H1 (cell line): ENCODE measurements at regions not wholly inside any gene's neighbourhood (a gene's known extent, or its start where the extent isn't known, plus 50 kb on each side); places are given as distances from the start of the nearest gene placed in this dataset.

ENCODE experiments used
- CTCF ChIA-PET: fragments of 300-600 bp; sonication (Branson Sonifier 250); formaldehyde crosslinking; loops from one replicate; lab custom pipeline; 2021; ENCODE audit not compliant: partially characterized antibody; lab: Charles Lee
- POLR2A ChIA-PET: fragments of 300-600 bp; sonication (Branson Sonifier 250); formaldehyde crosslinking; loops from one replicate; lab custom pipeline; 2021; ENCODE audit warnings: inconsistent platforms; ENCODE audit not compliant: partially characterized antibody; lab: Charles Lee
- DNase-seq, 2 experiments: peaks; one replicate each; pipeline versions ENCODE4 v3.0.0 to v3.0.0-alpha.2; 2010 to 2022; ENCODE audit warnings: low spot score in 2 of 2, low read depth in 1 of 2, mixed read lengths in 1 of 2
- FAIRE-seq: peaks from 2 replicates; lab custom pipeline; 2011; peaks lifted over from hg19 to GRCh38; lab: Jason Lieb, UNC
- H2AFZ ChIP-seq: 2 replicates; pipeline ENCODE4 v1.8.1; 2012; ENCODE audit warnings: low read length, inconsistent platforms
- H2AK5ac ChIP-seq: 2 replicates; pipeline ENCODE4 v1.6.1; 2013; ENCODE audit warnings: low read depth, low read length
- H2BK120ac ChIP-seq: replicated peaks from 2 replicates; pipeline ENCODE3; 2013; ENCODE audit warnings: low read depth, low read length, inconsistent platforms
- H2BK12ac ChIP-seq: 2 replicates; pipeline ENCODE4 v1.6.1; 2013; ENCODE audit warnings: low read depth, low read length
- H2BK15ac ChIP-seq: 2 replicates; pipeline ENCODE4 v1.6.1; 2013; ENCODE audit warnings: low read length
- H2BK20ac ChIP-seq: 2 replicates; pipeline ENCODE4 v1.6.1; 2013; ENCODE audit warnings: low read length
- H2BK5ac ChIP-seq: 2 replicates; pipeline ENCODE4 v1.6.1; 2013; ENCODE audit warnings: low read depth, low read length
- H3K14ac ChIP-seq: 2 replicates; pipeline ENCODE4 v1.6.1; 2013; ENCODE audit warnings: inconsistent platforms; ENCODE audit not compliant: insufficient read length
- H3K18ac ChIP-seq: 2 replicates; pipeline ENCODE4 v1.6.1; 2013; ENCODE audit warnings: low read length; ENCODE audit errors: extremely low read depth
- H3K23ac ChIP-seq: 2 replicates; pipeline ENCODE4 v1.6.1; 2013; ENCODE audit warnings: inconsistent platforms; ENCODE audit not compliant: insufficient read length
- H3K23me2 ChIP-seq: 2 replicates; pipeline ENCODE4 v1.6.1; 2013; ENCODE audit warnings: low read depth, low read length
- H3K27ac ChIP-seq: 2 replicates; pipeline ENCODE4 v1.6.1; 2011; ENCODE audit warnings: low read depth, low read length, inconsistent platforms
- H3K27me3 ChIP-seq, 4 experiments: replicated peaks in 1 of 4; 1 replicate in 1 of 4; 2 replicates in 3 of 4; pipeline versions ENCODE4 v1.6.1 to v1.8.1; 2011 to 2013; ENCODE audit warnings: low read length in 3 of 4, mild to moderate bottlenecking in 3 of 4, inconsistent platforms in 2 of 4, mixed read lengths in 2 of 4, moderate library complexity in 1 of 4; ENCODE audit not compliant: control insufficient read depth in 3 of 4, insufficient read depth in 3 of 4; ENCODE audit errors: extremely low read depth in 1 of 4
- H3K36me3 ChIP-seq, 4 experiments: 2 replicates each; pipeline versions ENCODE4 v1.6.1 to v1.8.1; 2011 to 2013; ENCODE audit warnings: mild to moderate bottlenecking in 4 of 4, low read length in 3 of 4, moderate library complexity in 2 of 4, control low read depth in 1 of 4, inconsistent platforms in 1 of 4; ENCODE audit not compliant: insufficient read depth in 4 of 4, control insufficient read depth in 2 of 4
- H3K4ac ChIP-seq: replicated peaks from 2 replicates; pipeline ENCODE3; 2013; ENCODE audit warnings: low read length, low read depth, mixed read lengths, inconsistent platforms; ENCODE audit not compliant: insufficient read length
- H3K4me1 ChIP-seq, 4 experiments: replicated peaks in 1 of 4; 1 replicate in 1 of 4; 2 replicates in 3 of 4; pipeline versions ENCODE4 v1.6.1 to v1.8.1; 2011 to 2013; ENCODE audit warnings: low read length in 3 of 4, inconsistent platforms in 2 of 4, mixed read lengths in 1 of 4; ENCODE audit not compliant: insufficient read depth in 4 of 4, control insufficient read depth in 3 of 4
- H3K4me2 ChIP-seq, 2 experiments: 2 replicates each; pipeline versions ENCODE4 v1.6.1 to v1.8.1; 2011 to 2013; ENCODE audit warnings: low read depth in 2 of 2, low read length in 2 of 2, control low read depth in 1 of 2, inconsistent platforms in 1 of 2, mild to moderate bottlenecking in 1 of 2; ENCODE audit not compliant: insufficient read depth in 1 of 2
- H3K4me3 ChIP-seq, 4 experiments: fragments of 200-600, 300-600 bp in 1 of 4; sonication (generic), shearing (Covaris generic), sonication (Bioruptor Twin) in 1 of 4; 2 replicates each; pipeline versions ENCODE4 v1.5.1 to v1.8.1; 2011 to 2016; ENCODE audit warnings: low read length in 4 of 4, low read depth in 3 of 4, control low read depth in 2 of 4, inconsistent platforms in 2 of 4, mild to moderate bottlenecking in 2 of 4, mixed read lengths in 1 of 4, moderate library complexity in 1 of 4; ENCODE audit not compliant: insufficient read depth in 2 of 4; ENCODE audit errors: extremely low read depth in 1 of 4
- H3K56ac ChIP-seq: replicated peaks from 2 replicates; pipeline ENCODE3; 2013; ENCODE audit warnings: low read depth, mild to moderate bottlenecking, mixed read lengths, low read length, inconsistent platforms; ENCODE audit not compliant: insufficient read length
- H3K79me1 ChIP-seq: 2 replicates; pipeline ENCODE4 v1.6.1; 2013; ENCODE audit warnings: low read depth, low read length, control low read depth
- H3K79me2 ChIP-seq, 2 experiments: 2 replicates each; pipeline versions ENCODE4 v1.6.1 to v1.8.1; 2012 to 2013; ENCODE audit warnings: low read length in 2 of 2, mild to moderate bottlenecking in 2 of 2, inconsistent platforms in 1 of 2; ENCODE audit not compliant: insufficient read depth in 2 of 2, control insufficient read depth in 1 of 2
- H3K9ac ChIP-seq, 4 experiments: replicated peaks in 1 of 4; 1 replicate in 1 of 4; 2 replicates in 3 of 4; pipeline versions ENCODE4 v1.6.1 to v1.8.1; 2011 to 2013; ENCODE audit warnings: low read depth in 3 of 4, low read length in 3 of 4, control low read depth in 2 of 4, mild to moderate bottlenecking in 2 of 4, moderate library complexity in 2 of 4, inconsistent platforms in 1 of 4; ENCODE audit errors: extremely low read depth in 1 of 4
- H3K9me3 ChIP-seq, 2 experiments: 2 replicates each; pipeline versions ENCODE4 v1.6.1 to v1.8.1; 2012 to 2013; ENCODE audit warnings: mild to moderate bottlenecking in 2 of 2, moderate library complexity in 2 of 2, control low read depth in 1 of 2, inconsistent platforms in 1 of 2, low read depth in 1 of 2, low read length in 1 of 2, mixed read lengths in 1 of 2; ENCODE audit not compliant: insufficient read depth in 2 of 2
- H4K20me1 ChIP-seq, 2 experiments: replicated peaks in 1 of 2; 2 replicates each; pipeline versions ENCODE3 to v1.8.1; 2011 to 2013; ENCODE audit warnings: inconsistent platforms in 2 of 2, low read length in 2 of 2, mild to moderate bottlenecking in 1 of 2; ENCODE audit not compliant: insufficient read depth in 2 of 2, control insufficient read depth in 1 of 2
- H4K5ac ChIP-seq: 2 replicates; pipeline ENCODE4 v1.6.1; 2013; ENCODE audit warnings: low read length, low read depth, mixed read lengths, inconsistent platforms; ENCODE audit not compliant: insufficient read length
- H4K8ac ChIP-seq: 2 replicates; pipeline ENCODE4 v1.8.0; 2013; ENCODE audit warnings: mild to moderate bottlenecking, moderate library complexity, low read length, inconsistent platforms; ENCODE audit not compliant: insufficient read depth; ENCODE audit errors: extremely low read depth
- H4K91ac ChIP-seq: replicated peaks from 2 replicates; pipeline ENCODE3; 2013; ENCODE audit warnings: low read length, mixed read lengths, inconsistent platforms; ENCODE audit not compliant: insufficient read length
- CTBP2 ChIP-seq: IDR thresholded peaks from 2 replicates; pipeline ENCODE4 v1.7.0; 2011; ENCODE audit warnings: borderline replicate concordance, mild to moderate bottlenecking, moderate library complexity, mixed read lengths, low read length; ENCODE audit not compliant: insufficient read depth, insufficient read length
- EGR1 ChIP-seq: IDR thresholded peaks from 2 replicates; pipeline ENCODE4 v1.6.1; 2011; ENCODE audit warnings: low read depth, low read length, borderline replicate concordance
- GTF2F1 ChIP-seq: IDR thresholded peaks from 2 replicates; pipeline ENCODE4 v1.6.1; 2012; ENCODE audit warnings: low read depth, low read length, improper control_type of control experiment, borderline replicate concordance
- KDM1A ChIP-seq: fragments of 200-600, 300-600 bp; sonication (generic); IDR thresholded peaks from 2 replicates; pipeline ENCODE4 v1.7.1; 2016; ENCODE audit warnings: mild to moderate bottlenecking, low read length, borderline replicate concordance
- POLR2A ChIP-seq, 2 experiments: IDR thresholded peaks; 1 replicate in 1 of 2; 2 replicates in 1 of 2; pipeline ENCODE4 v1.6.1; 2011; ENCODE audit warnings: low read depth in 2 of 2, low read length in 2 of 2, mild to moderate bottlenecking in 2 of 2; ENCODE audit errors: control extremely low read depth in 1 of 2
- POU5F1 ChIP-seq: IDR thresholded peaks from 2 replicates; pipeline ENCODE4 v1.6.1; 2011; ENCODE audit warnings: low read depth, mild to moderate bottlenecking, low read length, moderate library complexity
- RAD21 ChIP-seq, 2 experiments: IDR thresholded peaks in 1 of 2; conservative IDR thresholded peaks in 1 of 2; 2 replicates each; pipeline ENCODE4 v1.6.1; 2011; ENCODE audit warnings: low read depth in 2 of 2, low read length in 2 of 2, improper control_type of control experiment in 1 of 2, inconsistent platforms in 1 of 2, mild to moderate bottlenecking in 1 of 2, moderate library complexity in 1 of 2
- RBBP5 ChIP-seq: IDR thresholded peaks from 2 replicates; pipeline ENCODE4 v1.7.1; 2012; ENCODE audit warnings: low read depth, mild to moderate bottlenecking, inconsistent platforms, low read length, moderate library complexity, borderline replicate concordance
- RNF2 ChIP-seq: fragments of 200-900, 300-1000 bp; sonication (generic); IDR thresholded peaks from 2 replicates; pipeline ENCODE4 v1.7.1; 2016; ENCODE audit warnings: borderline replicate concordance, low read depth, mild to moderate bottlenecking, antibody characterized with exemption, low read length; ENCODE audit not compliant: poor library complexity, severe bottlenecking; ENCODE audit errors: missing control alignments
- SAP30 ChIP-seq: fragments of 300-600 bp; sonication (generic); IDR thresholded peaks from 2 replicates; pipeline ENCODE4 v1.7.1; 2012; ENCODE audit warnings: low read length, moderate library complexity, mild to moderate bottlenecking, inconsistent platforms; ENCODE audit not compliant: insufficient read depth, insufficient replicate concordance
- SIX5 ChIP-seq: IDR thresholded peaks from 2 replicates; pipeline ENCODE4 v1.6.1; 2011; ENCODE audit warnings: mild to moderate bottlenecking, low read depth, low read length
- SP1 ChIP-seq: IDR thresholded peaks from 2 replicates; pipeline ENCODE4 v1.6.1; 2011; ENCODE audit warnings: low read depth, low read length
- WGBS, 2 experiments: shearing (Covaris generic) in 1 of 2; methylation state at CpG; one replicate each; pipeline versions ENCODE4 v1.1.6 to v1.1.7; 2013 to 2015; ENCODE audit warnings: low lambda C conversion rate in 2 of 2, mixed read lengths in 2 of 2, inconsistent platforms in 1 of 2, low coverage in 1 of 2, missing lambda C conversion rate in 1 of 2; ENCODE audit not compliant: insufficient replicate concordance in 2 of 2, insufficient coverage in 1 of 2, insufficient read length in 1 of 2; ENCODE audit errors: extremely low coverage in 1 of 2, missing lambda C conversion rate in 1 of 2; 5-methylcytosine and 5-hydroxymethylcytosine counted together
- TF ChIP-seq, protein P1 (sequence below): IDR thresholded peaks from 2 replicates; pipeline ENCODE4 v1.6.1; 2012; ENCODE audit warnings: low read length, inconsistent platforms

- H3K79me2 ChIP-seq = no peaks in the 10 kb centered on the region
- no peak overlapping the region for H3K4me2 ChIP-seq
- no peak overlapping the region for H3K56ac ChIP-seq
- no peak overlapping the region for H3K14ac ChIP-seq
- no peak overlapping the region for H2BK20ac ChIP-seq
- H2BK120ac ChIP-seq = no peak overlapping the region
- no peaks in the 10 kb centered on the region for H3K9me3 ChIP-seq
- H2BK15ac ChIP-seq = no peak overlapping the region
- no peak overlapping the region for H3K9ac ChIP-seq
- H2BK5ac ChIP-seq = no peak overlapping the region
- DNase-seq (no peak), FAIRE-seq (no peak)
- 90% methylated on average over 4 of the region's 4 CpGs; no CpG with 5 or more reads in 1 of the 2 experiments for WGBS, 2 experiments
- H4K20me1 ChIP-seq = no peaks in the 10 kb centered on the region
- H2AK5ac ChIP-seq = no peak overlapping the region
- H3K79me1 ChIP-seq = no peaks in the 10 kb centered on the region
- CTCF ChIA-PET = no interaction called here
- no peak overlapping the region for H3K27ac ChIP-seq
- no peak overlapping the region for H2BK12ac ChIP-seq
- no peaks in the 10 kb centered on the region for H3K36me3 ChIP-seq
- no peaks in the 10 kb centered on the region for H3K23me2 ChIP-seq
- POLR2A ChIA-PET = interaction anchor here (1.3 kb wide), 1 partner anchor 10 kb away, joined by 3 read pairs; no protein-coding TSS in a partner anchor
- H3K27me3 ChIP-seq = no peaks in the 10 kb centered on the region
- H4K5ac ChIP-seq = no peak overlapping the region
- H3K4me3 ChIP-seq = no peak overlapping the region
- no peaks in the 10 kb centered on the region for H3K4me1 ChIP-seq
- H4K8ac ChIP-seq = no peak overlapping the region
- no peak overlapping the region for H4K91ac ChIP-seq
- no peak overlapping the region for H2AFZ ChIP-seq
- no peak overlapping the region for H3K23ac ChIP-seq
- H3K18ac ChIP-seq = no peak overlapping the region
- H3K4ac ChIP-seq = no peak overlapping the region
- TF ChIP-seq KDM1A = no peak
- no peak for TF ChIP-seq RAD21 (IDR thresholded peaks at IDR 0.05 in 1 of 2, conservative IDR thresholded peaks at IDR 0.05 in 1 of 2; ENCODE audit: low read depth in 2 of 2, low read length in 2 of 2)
- no peak for TF ChIP-seq POLR2A (IDR thresholded peaks at IDR 0.05; ENCODE audit: control extremely low read depth in 1 of 2, low read depth in 2 of 2, low read length in 2 of 2)
- TF ChIP-seq RNF2 = no peak
- no peak for TF ChIP-seq SIX5
- TF ChIP-seq SP1 = no peak
- TF ChIP-seq CTBP2 = no peak
- TF ChIP-seq EGR1 = no peak
- TF ChIP-seq SAP30 = no peak
- TF ChIP-seq RBBP5 = no peak
- no peak for TF ChIP-seq POU5F1
- TF ChIP-seq, protein P1, sequence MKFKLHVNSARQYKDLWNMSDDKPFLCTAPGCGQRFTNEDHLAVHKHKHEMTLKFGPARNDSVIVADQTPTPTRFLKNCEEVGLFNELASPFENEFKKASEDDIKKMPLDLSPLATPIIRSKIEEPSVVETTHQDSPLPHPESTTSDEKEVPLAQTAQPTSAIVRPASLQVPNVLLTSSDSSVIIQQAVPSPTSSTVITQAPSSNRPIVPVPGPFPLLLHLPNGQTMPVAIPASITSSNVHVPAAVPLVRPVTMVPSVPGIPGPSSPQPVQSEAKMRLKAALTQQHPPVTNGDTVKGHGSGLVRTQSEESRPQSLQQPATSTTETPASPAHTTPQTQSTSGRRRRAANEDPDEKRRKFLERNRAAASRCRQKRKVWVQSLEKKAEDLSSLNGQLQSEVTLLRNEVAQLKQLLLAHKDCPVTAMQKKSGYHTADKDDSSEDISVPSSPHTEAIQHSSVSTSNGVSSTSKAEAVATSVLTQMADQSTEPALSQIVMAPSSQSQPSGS = no peak
- no peak for TF ChIP-seq GTF2F1
These were observed 76.2 kb upstream of the SIX2 start for GRCh38 chr2:45085487-45085886.
